ENCODE measurements at regions not wholly inside any gene's neighbourhood (a gene's known extent, or its start where the extent isn't known, plus 50 kb on each side); places are given as distances from the start of the nearest gene placed in this dataset.

DNA sequence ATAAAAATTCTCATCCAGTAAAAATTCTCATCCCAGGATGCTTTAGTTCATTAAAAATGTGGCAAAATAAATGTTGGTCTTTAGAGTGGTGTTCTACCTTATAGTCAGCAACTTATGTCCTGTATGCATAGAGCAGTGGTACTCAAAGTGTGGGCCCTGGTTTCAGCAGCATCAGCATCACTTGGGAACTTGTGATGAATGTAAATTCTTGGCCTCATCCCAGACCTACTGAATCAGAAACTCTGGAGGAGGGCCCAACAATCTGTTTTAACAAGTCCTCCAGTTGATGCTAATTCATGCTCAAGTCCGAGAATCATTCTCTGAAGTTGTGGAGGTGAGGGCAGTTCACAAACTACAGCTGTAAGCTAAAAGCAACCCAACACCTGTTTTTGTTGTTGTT is 307.3 kb upstream of the SATB1 start:
- TF ChIP-seq, protein P1, sequence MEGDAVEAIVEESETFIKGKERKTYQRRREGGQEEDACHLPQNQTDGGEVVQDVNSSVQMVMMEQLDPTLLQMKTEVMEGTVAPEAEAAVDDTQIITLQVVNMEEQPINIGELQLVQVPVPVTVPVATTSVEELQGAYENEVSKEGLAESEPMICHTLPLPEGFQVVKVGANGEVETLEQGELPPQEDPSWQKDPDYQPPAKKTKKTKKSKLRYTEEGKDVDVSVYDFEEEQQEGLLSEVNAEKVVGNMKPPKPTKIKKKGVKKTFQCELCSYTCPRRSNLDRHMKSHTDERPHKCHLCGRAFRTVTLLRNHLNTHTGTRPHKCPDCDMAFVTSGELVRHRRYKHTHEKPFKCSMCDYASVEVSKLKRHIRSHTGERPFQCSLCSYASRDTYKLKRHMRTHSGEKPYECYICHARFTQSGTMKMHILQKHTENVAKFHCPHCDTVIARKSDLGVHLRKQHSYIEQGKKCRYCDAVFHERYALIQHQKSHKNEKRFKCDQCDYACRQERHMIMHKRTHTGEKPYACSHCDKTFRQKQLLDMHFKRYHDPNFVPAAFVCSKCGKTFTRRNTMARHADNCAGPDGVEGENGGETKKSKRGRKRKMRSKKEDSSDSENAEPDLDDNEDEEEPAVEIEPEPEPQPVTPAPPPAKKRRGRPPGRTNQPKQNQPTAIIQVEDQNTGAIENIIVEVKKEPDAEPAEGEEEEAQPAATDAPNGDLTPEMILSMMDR (IDR thresholded peaks at IDR 0.05; ENCODE audit: low read depth, low read length), result no peak
- Histone ChIP-seq H3K4me3 (ENCODE audit: low read depth, low read length) (no peak overlapping the region), H3K27ac (no peak overlapping the region), H3K36me3 (no peaks in the 10 kb centered on the region), H3K9me3 (ENCODE audit: severe bottlenecking) (no peaks in the 10 kb centered on the region), H3K27me3 (ENCODE audit: insufficient read depth, low read depth, severe bottlenecking) (no peaks in the 10 kb centered on the region)
- DNase-seq, result no peak

DNA sequence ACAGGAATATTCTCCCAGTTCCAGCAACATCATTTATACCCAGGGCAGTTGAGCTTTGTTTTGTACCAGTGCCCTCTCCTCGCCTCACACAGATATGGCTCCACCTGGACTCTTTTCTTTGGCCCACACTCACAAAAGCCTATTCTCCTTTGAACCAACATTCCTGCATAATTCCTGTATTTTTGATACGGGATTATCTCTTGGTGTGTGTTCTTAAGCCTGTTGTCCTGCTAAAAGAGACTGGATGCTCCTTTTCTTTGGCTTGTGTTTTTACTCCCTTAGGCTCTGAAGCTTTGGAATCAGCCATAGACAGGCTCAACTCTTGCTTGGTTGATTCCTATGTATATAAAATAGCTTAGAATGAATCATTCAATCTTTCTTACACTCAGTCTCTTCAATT is 305.4 kb upstream of the SATB1 start:
- TF ChIP-seq, protein P1 (IDR thresholded peaks at IDR 0.05; ENCODE audit: low read depth, low read length), result no peak
- Histone ChIP-seq H3K27me3 (ENCODE audit: insufficient read depth, low read depth, severe bottlenecking) (no peaks in the 10 kb centered on the region), H3K4me3 (ENCODE audit: low read depth, low read length) (no peak overlapping the region), H3K36me3 (no peaks in the 10 kb centered on the region), H3K9me3 (ENCODE audit: severe bottlenecking) (no peaks in the 10 kb centered on the region), H3K27ac (no peak overlapping the region)
- DNase-seq, result no peak

DNA sequence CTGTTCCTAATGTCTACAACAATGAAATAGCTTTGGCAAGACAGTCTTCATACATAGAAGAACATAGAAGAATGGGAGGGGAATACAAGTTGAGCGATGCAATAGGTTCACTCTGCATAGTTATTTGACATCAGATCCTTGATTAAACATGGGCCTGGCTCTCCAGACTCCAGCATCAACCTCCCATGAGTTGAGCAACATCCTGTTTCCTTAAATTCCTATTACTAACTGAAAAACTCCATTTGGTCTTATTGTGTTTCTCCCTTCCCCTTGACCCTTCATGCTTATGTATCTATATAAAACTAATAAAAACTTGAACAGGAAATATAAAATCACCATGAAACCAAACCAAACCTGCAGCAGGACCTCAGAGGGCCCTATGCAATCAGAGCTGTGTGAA is 304.5 kb upstream of the SATB1 start:
- no peak for DNase-seq
- Histone ChIP-seq H3K27me3 (ENCODE audit: insufficient read depth, low read depth, severe bottlenecking) (no peaks in the 10 kb centered on the region), H3K4me3 (ENCODE audit: low read depth, low read length) (no peak overlapping the region), H3K9me3 (ENCODE audit: severe bottlenecking) (no peaks in the 10 kb centered on the region), H3K27ac (no peak overlapping the region), H3K36me3 (no peaks in the 10 kb centered on the region)
- TF ChIP-seq, protein P1 (IDR thresholded peaks at IDR 0.05; ENCODE audit: low read depth, low read length), result no peak

DNA sequence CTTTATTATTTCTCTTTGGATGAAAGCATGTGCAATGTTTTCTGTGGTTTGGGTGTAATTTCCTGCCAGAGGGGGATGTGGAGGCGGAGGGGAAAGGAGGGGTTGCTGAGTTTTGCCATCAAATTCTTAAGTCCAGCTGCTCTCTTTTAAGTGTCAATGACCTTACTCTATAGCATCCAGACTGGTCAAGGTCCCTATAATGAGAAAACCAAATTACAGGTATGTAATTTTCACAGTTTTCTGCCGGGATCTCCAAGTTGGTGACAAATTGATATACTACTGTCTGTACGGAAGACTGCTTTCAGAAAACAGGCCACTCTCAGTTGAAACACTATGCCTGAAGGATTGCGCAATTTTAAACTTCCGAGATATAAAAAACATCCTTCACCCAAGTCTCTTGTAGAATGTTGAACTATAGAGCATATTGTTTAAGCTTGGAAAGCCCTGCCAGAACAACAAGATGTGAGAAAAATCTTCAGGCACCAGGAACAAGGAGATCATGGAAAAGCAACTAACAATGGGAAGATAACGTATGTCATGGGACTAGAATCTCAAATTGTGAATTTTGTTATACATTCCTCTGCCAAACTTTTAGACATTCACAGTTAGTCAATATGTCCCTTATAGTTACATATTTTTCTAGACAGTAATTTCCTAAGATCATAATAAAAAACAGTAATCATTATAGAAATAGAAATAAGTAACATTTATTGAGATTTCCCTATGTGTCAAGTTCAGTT is 300.7 kb upstream of the SATB1 start:
- TF ChIP-seq, protein P1 (IDR thresholded peaks at IDR 0.05; ENCODE audit: low read depth, low read length), result no peak
- no peaks in the 10 kb centered on the region for H3K9me3 ChIP-seq (ENCODE audit: severe bottlenecking)
- H3K27ac ChIP-seq, result no peak overlapping the region
- no peak overlapping the region for H3K4me3 ChIP-seq (ENCODE audit: low read depth, low read length)
- H3K27me3 ChIP-seq (ENCODE audit: insufficient read depth, low read depth, severe bottlenecking), result no peaks in the 10 kb centered on the region
- no peaks in the 10 kb centered on the region for H3K36me3 ChIP-seq
- no peak for DNase-seq

DNA sequence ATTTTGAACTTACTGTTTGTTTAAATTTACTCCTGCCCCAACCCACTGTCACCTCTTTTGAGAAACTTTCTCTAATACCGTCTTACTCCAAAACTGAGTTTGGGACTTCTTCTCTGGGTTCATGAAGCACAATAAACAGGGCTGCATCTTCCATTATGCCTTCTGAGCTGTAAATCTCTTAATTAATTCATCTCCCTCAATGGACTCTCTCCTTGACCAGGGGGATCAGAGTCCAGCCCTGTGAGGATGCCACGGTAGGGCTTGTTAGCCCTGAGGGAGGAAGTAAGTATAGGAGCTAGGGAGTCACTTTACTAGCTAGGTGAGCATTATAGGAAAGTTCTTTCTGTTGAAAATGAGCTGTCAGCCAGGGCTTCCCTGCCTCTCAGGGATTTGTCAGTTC is 299.3 kb upstream of the SATB1 start:
- no peaks in the 10 kb centered on the region for H3K36me3 ChIP-seq
- TF ChIP-seq, protein P1 (IDR thresholded peaks at IDR 0.05; ENCODE audit: low read depth, low read length), result no peak
- DNase-seq, result no peak
- H3K27ac ChIP-seq, result no peak overlapping the region
- H3K9me3 ChIP-seq (ENCODE audit: severe bottlenecking), result no peaks in the 10 kb centered on the region
- H3K4me3 ChIP-seq (ENCODE audit: low read depth, low read length), result no peak overlapping the region
- H3K27me3 ChIP-seq (ENCODE audit: insufficient read depth, low read depth, severe bottlenecking), result no peaks in the 10 kb centered on the region

Measured in WERI-Rb-1 (cell line).